ENCODE measurements at regions not wholly inside any gene's neighbourhood (a gene's known extent, or its start where the extent isn't known, plus 50 kb on each side); places are given as distances from the start of the nearest gene placed in this dataset.

DNA sequence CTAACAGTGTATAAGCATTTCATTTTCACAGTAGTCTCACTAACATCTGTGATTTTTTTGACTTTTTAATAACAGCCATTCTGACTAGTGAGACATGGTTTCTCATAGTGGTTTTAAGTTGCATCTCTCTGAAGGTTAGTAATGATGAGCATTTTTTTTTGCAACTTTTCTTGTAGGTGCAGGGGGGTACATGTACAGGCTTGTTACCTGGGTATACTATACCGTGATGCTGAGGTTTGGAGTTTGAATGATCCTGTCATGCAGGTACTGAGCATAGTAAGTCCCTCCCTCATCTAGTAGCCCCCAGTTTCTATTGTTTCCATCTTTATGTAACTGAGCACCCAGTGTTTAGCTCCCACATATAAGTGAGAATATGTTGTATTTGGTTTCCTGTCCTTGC is 444.6 kb upstream of the DAB2 start:
- TF ChIP-seq, protein P1, sequence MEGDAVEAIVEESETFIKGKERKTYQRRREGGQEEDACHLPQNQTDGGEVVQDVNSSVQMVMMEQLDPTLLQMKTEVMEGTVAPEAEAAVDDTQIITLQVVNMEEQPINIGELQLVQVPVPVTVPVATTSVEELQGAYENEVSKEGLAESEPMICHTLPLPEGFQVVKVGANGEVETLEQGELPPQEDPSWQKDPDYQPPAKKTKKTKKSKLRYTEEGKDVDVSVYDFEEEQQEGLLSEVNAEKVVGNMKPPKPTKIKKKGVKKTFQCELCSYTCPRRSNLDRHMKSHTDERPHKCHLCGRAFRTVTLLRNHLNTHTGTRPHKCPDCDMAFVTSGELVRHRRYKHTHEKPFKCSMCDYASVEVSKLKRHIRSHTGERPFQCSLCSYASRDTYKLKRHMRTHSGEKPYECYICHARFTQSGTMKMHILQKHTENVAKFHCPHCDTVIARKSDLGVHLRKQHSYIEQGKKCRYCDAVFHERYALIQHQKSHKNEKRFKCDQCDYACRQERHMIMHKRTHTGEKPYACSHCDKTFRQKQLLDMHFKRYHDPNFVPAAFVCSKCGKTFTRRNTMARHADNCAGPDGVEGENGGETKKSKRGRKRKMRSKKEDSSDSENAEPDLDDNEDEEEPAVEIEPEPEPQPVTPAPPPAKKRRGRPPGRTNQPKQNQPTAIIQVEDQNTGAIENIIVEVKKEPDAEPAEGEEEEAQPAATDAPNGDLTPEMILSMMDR (conservative IDR thresholded peaks at IDR 0.05; ENCODE audit: low read depth, low read length): no peak
- no peak for TF ChIP-seq EZH2 (IDR thresholded peaks at IDR 0.05; ENCODE audit: borderline replicate concordance, low read depth, low read length, poor library complexity, severe bottlenecking)

All from A673 (cell line).